ELF-1 (cell line): ENCODE measurements at regions not wholly inside any gene's neighbourhood (a gene's known extent, or its start where the extent isn't known, plus 50 kb on each side); places are given as distances from the start of the nearest gene placed in this dataset.

Experiments
- DNase-seq: peaks from one replicate; pipeline ENCODE4 v3.0.0-alpha.2; 2016; ENCODE audit warnings: low read depth, low spot score

DNA sequence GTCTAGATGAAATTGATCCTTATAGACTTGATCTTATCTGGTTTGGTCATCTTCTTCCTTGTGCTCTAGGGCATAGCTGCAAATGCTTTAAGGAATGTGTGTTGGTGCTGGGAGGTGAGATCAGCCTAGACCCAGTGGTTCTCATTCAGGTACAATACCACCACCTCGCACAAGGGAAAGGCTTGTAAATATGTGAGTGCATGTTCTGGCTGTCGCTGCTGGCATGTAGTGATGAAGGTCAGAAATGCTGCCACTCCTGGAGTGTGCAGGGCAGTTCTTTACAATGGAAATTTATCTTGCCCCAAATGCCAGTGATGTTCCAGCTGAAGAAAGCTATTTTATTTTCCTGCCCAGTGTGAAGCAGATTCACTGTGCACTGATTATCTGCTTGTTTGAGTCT is 900.9 kb downstream of the QKI start:
- peak; percentile 8 for DNase-seq

- no peak for DNase-seq
These were observed 893.8 kb downstream of the QKI start for GRCh38 chr6:164308339-164308738.

DNA sequence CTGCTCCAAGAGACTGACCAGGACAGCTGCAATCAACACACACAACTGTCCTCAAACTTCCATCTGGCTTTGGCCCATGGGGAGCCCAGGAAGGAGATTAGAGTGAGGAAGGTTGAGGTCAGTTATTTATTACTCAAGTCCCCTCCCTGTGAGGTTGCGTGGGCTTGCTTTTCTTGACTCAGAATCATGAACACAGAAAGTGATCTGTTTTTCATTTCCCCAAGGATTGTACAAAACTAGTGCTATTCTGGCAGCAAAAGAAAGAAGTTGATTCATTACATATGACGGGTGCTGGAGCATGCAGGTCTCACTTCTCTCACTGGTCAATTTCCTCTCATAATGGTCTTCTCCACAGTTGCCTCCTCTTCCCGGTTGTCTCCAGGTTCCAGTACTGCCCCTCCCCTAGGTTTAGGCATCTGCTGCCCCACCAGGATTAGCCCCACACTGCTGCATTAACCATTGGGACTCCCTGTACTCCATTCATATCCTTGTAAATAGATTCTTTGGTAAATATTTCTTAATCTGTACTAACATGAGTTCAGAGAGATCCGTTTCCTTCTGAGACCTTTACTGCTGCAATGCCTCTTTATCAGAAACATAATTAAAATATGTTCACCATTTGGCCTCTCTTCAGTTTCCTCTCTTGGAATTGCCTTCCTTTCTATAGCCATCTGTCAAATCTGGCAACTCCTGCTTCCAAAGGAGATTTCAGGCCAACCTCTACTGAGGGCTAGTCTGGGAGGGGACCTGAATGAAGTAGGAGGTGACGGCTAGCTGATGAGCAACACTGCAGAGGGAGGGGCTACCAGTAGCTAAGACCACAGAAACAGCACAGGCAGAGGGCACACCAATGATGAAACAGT is 888.8 kb downstream of the QKI start:
- no peak for DNase-seq

DNA sequence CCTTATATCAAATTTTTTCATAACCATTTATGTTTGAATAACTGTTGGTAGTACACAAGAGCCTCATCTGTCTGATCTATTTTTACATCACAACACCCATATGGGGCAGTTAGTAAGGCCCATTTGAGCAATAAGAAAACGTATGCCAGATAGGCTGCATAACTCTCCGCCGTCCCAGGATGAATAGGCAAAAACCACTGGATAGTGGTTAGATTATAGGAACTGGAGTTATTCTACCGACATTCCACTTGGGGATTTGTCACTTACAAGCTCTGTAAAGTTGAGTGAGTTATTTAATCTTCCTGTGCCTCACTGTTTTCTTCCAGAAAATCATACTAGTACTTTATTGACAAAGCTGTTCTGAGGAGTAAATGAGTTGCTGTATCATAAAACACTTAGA is 881.9 kb downstream of the QKI start:
- no peak for DNase-seq

DNA sequence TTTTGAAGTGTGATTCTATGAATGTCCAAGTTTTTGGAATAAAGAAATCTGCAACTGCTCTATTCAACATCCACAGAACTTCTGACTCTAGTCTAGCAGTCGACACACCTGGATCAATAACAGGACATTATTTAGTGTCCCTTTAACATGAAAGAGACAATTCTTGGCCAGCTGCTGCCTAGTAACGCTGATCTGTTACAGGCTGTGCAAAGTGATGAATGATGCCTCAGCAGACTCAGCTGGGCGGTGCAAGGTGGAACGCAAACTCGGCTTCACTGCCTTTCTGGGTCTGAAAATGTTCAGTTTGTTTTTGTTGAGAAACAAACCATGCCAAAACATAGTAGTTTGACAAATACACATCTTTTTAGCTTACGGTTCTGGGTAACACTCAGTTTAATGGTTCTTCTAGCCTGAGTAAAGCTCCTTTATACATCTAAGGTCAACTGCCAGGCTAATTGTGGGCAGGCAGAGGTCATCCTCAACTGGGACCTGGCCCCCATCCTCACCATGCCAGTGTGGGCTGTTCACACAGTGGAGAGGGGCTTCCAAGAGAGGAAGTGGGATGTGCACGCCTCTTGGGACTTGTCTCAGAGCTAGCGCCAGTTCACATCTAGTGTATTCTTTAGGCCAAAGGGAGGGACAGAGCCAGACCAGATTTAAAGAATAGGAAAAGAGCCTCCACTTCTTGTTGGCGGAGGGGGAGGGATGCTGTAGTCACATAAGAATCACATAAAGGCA is 879.7 kb downstream of the QKI start:
- no peak for DNase-seq

DNA sequence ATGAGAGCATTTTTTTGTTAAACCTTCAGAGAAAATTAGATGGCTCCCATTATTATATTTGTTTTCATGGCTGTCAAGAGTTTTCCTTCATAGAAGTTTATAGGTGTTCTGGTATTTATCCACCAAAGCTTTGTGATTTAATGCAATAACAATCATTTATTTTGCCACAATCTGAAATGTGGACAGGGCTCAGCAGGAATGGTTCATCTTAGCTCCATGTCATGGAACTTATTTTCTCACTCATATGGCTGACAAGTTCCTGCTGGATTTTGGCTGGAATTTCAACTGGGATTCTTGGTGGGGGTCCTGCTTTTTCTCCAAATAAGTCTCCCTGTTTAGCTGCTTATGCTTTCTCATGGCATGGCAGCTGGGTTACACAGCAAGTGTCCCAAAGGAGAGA is 876.7 kb downstream of the QKI start:
- no peak for DNase-seq

GRCh38 chr6:164290101-164290500 is 875.6 kb downstream of the QKI start:
- DNase-seq, result no peak

DNA sequence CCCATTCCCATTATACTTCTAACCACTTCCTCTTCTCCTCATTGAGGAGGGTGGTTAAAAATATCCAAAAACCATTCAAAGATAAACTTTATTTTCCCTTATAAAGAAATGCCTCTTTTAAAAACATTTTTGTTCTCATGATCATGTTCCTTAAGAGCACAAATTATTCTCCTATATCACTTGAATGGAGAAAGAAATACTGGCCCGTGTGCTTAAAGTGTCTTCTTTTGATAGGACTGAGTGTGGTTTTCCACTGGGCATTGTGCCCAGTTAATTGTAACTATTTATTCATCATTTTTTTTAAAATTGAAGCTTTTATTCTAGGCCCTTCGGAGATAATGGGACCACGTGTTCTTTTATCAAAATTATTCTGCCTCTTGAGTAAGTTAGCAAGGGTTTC is 871.5 kb downstream of the QKI start:
- DNase-seq, result no peak

- no peak for DNase-seq
These were observed 869.1 kb downstream of the QKI start for GRCh38 chr6:164283574-164283973.

DNA sequence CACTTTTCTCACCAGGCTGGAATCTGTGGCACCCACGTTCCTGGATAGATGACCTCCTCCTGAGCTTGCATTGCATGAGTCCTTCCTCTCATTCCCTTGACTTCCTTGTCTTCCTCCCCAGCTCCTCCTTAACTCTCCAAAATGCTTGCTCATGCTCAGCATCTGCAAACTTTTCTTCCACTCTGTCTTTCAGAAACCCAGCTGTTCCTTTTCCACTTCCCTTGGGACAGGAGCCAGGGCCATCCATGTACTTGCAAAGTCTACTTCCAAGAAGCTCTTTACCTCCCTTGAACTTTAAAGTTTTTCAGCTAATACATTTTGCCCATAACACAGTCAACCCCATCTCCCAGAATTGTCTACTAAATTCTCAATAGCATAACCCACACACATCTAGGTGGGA is 861.7 kb downstream of the QKI start:
- no peak for DNase-seq

- DNase-seq, result no peak
These were observed 861.3 kb downstream of the QKI start for GRCh38 chr6:164275773-164276172.

GRCh38 chr6:164274493-164274892 is 860.0 kb downstream of the QKI start:
- no peak for DNase-seq

DNA sequence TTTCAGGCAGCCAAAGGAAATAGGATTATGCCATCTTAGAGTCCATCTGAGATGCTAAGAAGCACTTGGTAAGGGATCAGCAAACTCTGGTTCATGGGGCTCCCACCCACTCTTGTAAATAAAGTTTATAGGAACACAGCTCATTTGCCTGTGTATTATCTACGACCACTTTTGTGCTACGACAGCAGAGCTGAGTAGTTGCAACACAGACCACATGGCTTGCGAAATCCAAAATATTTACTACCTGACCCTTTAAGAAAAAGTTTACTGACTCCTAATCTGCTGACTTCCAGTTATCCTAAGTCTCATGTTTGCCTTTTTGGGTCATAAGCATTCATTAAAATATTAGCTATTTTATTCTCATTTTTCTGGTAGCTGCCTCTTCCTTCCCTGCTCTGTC is 859.0 kb downstream of the QKI start:
- no peak for DNase-seq

GRCh38 chr6:164266851-164267250 is 852.3 kb downstream of the QKI start:
- no peak for DNase-seq

GRCh38 chr6:164262348-164262747 is 847.8 kb downstream of the QKI start:
- DNase-seq, result no peak

- no peak for DNase-seq
These were observed 843.9 kb downstream of the QKI start for GRCh38 chr6:164258421-164258820.

- DNase-seq, result no peak
These were observed 838.4 kb downstream of the QKI start for GRCh38 chr6:164252948-164253347.

GRCh38 chr6:164252291-164252690 is 837.8 kb downstream of the QKI start:
- DNase-seq, result no peak

DNA sequence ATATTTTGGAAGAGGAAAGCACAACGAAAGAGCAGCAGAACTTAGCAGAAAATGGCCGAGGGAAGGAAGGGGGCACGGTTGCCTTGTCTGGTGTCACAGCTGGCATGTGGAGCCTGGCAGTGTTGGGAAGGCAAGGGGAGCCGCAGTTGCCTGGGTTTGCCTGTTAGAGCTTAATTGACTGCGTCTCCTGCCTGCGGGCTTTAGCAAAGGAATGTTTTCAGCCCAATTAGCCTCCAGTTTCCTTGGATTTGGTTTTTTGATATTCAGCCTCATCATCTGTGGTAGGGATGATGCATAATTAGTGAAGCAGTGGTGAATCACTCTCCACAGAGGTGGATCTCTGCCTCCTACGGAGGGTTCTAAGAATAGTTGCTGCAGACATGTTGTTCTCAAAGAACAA is 832.6 kb downstream of the QKI start:
- DNase-seq, result no peak

DNA sequence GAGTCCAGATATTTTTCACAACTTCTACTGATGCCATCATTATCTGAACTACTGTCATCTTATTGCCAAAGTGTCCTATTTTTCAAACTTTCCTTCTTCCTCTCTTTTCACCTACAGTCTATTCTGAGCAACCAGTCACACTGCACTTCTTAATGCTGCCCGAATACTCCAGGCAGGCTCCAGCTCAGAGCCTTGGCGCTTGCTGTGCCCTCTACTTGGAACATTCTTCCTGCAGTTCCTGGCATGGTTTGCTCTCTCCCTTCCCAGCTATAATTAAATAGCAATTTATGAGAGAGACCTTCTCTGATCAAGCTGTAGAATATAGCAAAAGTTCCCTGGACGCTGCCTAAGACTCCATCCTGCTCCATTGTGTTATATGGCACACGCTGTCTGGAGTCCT is 831.6 kb downstream of the QKI start:
- no peak for DNase-seq

DNA sequence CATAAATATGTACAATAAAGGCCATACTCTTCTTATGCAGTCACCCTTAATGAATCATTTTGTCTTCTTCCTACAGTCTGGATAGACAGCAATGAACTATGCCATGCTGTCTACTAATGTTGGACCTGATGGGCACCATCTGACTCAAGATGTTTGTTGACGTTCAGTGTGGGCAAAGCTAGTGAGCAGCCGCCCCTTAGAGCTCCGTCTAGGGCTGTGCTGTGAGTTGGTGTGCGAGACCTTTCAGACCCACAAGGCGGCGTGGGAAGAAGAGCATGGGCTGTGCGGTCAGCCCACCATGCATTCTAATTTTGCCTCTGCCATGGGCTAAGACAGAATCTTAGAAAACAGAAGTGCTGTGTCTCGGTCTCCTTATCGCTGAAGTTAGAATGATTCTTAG is 829.4 kb downstream of the QKI start:
- no peak for DNase-seq

DNA sequence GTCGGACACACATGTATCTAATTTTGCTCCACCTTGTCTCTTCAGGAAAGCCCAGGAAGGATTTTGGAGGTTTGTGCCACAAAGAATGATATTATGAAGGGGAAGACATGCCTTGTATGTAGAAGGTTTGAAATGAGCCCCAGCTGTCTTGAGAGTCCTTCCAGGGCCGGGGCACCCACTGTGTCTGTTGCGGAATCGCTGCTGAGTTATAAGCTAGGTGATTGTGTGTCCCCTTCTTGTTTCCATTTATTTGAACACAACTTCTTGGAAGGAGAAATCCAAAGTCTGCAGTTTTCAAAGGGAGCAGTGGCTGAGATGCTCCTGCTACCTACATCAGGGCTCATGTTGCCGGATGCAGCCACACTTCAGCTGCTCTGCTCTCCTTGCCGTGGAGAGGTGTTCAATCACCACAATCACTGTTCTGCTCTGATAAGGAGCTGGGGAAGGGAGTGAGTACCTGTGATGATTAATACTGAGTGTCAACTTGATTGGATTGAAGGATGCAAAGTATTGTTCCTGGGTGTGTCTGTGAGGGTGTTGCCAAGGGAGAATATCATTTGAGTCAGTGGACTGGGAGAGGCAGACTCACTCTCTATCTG is 828.6 kb downstream of the QKI start:
- DNase-seq, result no peak

DNA sequence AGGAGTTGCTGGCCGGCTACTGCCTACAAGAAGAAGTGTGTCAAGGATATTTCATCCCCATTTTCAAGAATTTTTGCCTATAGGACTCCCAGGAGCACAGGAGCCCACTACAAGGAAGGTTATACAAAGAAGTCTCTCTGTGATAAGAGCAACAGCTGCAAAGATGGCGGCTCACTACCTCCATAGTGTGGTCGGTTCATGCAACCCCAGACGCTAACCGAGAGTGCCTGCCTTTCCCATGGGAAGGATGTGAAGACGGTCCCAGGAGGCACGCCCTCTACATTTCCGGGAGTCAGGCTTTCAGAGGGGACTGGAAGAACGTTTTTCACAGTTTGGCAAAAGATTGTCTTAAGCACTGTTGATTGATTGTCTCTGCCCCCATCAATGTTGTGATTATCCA is 816.3 kb downstream of the QKI start:
- DNase-seq, result no peak
